ENCODE measurements at regions not wholly inside any gene's neighbourhood (a gene's known extent, or its start where the extent isn't known, plus 50 kb on each side); places are given as distances from the start of the nearest gene placed in this dataset.

DNA sequence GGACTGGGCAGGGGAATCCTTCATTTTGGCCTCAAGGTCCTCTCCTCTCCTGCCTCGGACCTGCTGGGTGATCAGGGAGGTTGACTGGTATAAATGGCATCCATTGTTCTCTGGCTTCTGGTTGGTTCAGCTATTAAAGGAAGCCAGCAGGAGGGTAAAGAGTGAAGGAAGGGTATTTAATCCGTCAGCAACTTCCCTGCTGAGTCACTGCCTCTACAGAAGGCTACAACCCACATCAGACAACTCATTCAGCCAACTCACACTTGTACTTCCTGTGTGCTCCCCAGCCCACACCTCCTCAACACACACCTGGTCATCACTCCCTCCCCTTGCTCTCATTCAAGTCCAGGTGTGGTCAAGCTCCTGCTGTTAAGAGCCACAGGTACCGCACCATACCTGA is 68.3 kb upstream of the MRPS9 start:
- TF ChIP-seq, protein P1, sequence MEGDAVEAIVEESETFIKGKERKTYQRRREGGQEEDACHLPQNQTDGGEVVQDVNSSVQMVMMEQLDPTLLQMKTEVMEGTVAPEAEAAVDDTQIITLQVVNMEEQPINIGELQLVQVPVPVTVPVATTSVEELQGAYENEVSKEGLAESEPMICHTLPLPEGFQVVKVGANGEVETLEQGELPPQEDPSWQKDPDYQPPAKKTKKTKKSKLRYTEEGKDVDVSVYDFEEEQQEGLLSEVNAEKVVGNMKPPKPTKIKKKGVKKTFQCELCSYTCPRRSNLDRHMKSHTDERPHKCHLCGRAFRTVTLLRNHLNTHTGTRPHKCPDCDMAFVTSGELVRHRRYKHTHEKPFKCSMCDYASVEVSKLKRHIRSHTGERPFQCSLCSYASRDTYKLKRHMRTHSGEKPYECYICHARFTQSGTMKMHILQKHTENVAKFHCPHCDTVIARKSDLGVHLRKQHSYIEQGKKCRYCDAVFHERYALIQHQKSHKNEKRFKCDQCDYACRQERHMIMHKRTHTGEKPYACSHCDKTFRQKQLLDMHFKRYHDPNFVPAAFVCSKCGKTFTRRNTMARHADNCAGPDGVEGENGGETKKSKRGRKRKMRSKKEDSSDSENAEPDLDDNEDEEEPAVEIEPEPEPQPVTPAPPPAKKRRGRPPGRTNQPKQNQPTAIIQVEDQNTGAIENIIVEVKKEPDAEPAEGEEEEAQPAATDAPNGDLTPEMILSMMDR (conservative IDR thresholded peaks at IDR 0.05 in 1 of 2, IDR thresholded peaks at IDR 0.05 in 1 of 2; ENCODE audit: low read depth in 1 of 2, low read length in 2 of 2) = no peak
- no peak for TF ChIP-seq EZH2 (IDR thresholded peaks at IDR 0.05; ENCODE audit: low read length, missing control alignments)

Measured in fibroblast of lung (primary cell).